Amygdala (tissue), 56 donors: ENCODE measurements at regions not wholly inside any gene's neighbourhood (a gene's known extent, or its start where the extent isn't known, plus 50 kb on each side); places are given as distances from the start of the nearest gene placed in this dataset.
A peak's percentile ranks its signal among the peaks of the same experiment; 100 is the strongest.
"Not testable (repeated sequence)": the region's sequence is repeated elsewhere in the genome, so short reads cannot be mapped to it uniquely, and the experiment has no call there.

Experiments used
- DNase-seq, 56 donors: peaks; one replicate each; lab custom pipeline; 2025; lab: John Stamatoyannopoulos, UW

- no peak for DNase-seq
These were observed 384.7 kb upstream of the NRP1 start for GRCh38 chr10:33719005-33719703.

DNA sequence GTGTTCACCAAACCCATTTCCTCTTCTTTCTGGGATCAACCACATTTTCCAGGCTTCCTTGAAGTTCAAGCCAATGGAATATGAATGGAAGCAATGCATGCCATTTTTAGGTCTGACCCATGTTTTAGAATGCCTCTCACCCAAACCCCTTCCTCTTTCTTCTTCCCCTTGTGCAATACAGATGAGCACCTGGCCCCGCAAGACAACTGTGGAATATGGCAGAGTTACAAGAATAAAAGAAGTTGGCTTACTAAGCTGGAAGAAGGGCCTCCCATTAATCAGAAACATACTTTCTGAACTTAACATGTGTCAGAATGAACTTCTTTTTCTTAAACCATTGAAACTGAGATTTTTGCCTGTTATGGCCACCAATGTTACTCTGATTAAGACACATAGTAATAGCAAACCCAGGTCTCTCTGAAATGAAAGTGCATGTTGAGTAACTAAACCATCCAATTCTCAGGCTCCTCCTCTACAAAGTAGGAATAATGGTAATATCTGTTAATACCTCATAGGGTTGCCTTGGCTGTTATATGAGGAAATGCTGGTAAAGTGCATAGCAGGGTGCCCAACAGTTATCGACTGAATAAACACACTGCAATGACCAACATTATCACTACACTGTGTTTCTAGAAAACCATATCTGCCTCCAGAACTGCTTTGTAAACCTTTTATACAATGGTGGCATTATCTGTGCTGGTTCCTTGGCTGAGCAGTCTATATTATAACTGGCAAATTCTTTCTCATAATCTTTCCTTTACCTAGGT is 382.2 kb upstream of the NRP1 start:
- no peak for DNase-seq

DNA sequence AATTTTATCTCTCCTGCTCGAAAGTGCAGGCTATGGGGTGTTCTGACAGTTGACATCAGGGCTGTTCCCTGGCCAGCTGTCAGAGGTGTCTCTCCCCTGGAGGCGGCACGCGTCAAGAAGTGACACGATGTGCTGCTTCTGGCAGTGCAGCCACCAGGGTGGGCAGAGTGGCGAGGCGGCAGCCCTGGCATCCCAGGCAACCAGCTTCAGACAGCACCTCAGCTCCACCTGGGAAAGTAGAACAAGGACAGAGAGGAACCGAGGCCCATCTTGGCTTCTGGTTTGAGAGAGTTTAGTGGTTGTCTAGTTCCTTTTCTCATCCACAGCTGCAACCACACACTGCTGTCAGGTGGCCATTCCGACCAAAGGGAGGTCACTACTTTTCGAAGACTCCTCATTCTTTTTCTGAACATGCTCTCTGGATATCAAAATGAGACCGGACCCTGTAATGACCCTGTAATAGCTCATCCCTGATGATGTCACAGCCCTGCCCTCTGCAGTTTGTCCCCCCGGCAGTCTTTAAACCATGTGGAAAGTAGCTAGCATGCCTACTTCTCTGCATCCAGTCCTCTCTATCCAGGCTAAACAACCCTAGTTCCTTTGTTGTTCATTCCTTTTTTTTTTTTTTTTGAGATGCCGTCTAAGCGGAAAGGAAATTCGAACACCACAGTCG is 381.0 kb upstream of the NRP1 start:
- DNase-seq: no peak

GRCh38 chr10:33712825-33713224 is 378.4 kb upstream of the NRP1 start:
- DNase-seq: no peak

DNA sequence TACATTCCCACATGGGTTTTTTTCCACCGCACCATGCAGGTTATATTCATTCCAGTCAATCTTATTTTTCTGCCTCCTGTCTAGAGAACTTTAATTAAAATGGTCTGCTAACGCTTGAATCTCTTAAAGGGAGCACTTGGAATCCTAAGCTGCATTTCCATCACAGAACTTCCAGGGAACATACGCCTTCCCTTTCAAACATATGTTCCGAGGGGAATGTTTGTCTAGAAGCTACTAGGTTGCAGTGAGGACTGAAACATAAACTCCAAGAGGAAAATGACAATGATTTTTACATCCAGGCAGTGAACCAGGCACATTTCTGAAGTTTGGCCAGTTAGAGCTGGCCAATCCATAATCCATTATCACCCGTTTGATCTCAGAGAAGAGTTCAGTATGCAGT is 375.5 kb upstream of the NRP1 start:
- DNase-seq: no peak

DNA sequence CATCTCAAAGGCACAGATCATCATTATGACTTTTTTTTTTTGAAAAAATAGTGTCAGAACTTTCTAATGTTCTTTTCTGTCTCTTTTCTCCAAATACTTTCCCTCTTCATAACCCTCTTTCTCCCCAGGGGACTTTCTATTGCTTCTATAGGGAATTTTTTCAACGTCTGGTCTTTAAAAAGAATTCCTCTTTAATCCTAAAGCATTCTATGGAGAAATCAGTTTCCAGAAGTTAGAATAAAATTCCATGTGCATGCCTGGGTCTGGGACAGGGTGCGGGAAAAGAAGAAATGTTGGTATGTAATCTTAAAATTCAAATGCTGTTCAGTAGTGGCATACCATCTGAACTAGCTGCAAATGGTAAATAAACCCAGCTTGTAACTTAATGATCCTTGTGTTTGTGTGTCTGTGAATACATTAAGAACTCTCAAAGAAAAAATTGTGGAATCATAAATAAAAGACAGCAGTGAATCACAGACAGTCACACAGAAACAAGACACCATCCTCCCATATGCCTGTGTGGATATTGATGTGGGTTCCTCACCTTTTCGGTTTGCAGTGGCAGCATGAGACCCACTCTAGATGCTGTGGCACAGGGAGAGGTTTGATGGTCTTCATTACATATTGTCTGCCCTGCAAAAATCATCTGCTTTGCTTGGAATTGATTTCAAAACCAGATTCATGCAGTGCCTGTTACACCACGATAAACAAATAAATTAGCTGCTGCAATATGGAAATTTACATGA is 374.7 kb upstream of the NRP1 start:
- DNase-seq: no peak

DNA sequence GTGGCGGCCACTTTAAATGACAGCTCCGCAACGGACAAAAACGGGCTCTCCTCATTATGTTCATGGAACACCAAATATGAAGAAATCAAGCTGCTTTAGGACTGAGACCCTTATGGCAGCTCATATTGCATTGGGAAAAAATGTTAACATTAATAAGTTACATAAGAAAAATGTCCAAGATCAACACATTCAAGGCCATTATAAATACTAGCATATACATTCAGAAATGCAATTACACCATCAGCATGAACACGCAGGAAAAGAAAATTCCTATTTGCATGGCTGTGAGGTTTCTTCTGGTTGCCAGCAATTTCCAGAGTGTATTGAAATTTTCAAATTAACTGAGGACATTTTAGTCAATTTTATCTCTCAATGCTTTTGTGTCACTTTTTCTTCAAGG is 374.1 kb upstream of the NRP1 start:
- DNase-seq: no peak

DNA sequence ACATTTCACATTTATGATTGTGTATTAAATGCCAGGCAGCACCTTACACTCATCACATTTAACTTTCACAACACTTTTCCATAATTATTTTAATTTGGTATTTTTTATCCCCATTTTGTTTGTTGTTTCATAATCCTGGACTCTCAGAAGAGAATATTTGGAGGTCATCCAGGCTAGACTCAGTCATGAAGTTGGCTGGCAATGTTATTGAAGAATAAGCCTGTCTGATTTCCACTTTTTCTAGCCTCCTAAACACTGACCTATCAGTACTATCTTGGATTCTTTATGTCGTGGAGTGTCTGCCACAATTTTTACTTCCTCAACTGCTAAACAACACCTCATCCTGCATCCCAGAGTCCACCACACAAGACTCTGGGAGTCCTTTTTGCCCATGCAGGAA is 372.3 kb upstream of the NRP1 start:
- no peak for DNase-seq

DNA sequence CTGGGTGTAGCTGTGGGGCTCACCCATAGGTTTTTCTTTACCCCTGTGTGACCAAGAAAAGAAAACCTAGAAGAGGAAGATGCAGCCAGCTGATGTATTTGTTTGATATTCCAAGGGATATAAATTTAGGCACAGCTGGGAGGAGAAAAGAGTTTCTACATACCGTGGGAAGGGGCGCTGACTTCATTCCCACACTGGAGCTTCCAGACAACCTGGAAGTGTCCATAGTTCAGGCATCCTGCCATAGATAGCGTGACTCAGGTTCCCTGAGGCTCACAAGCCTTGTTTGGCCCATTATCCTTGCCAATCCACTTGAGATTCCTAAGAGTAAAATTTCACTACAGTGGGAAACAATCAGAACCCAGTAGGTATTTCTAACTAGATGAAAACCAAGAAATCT is 371.7 kb upstream of the NRP1 start:
- no peak for DNase-seq

GRCh38 chr10:33704214-33704830 is 369.9 kb upstream of the NRP1 start:
- DNase-seq: no peak

- peak in 1 of 56 donors; percentile 7 for DNase-seq
These were observed 369.2 kb upstream of the NRP1 start for GRCh38 chr10:33703501-33704213.

DNA sequence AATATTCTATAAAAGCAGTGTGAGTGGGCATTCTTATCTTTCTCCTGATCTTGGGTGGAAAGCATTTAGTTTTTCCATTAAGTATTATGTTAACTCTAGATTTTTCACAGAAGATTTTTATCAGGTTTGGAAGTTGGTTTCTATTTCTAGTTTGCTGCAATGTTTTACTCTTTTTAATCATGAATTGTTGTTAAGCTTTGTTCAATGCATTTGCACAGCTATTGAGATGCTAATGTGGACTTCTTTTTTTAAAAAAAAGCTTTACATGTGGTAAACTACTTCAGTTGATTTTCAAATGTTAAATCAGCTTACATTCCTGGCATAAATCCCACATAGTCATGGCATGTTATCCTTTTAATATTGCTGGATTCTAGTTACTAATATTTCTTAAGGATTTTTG is 363.6 kb upstream of the NRP1 start:
- no peak for DNase-seq

- DNase-seq: no peak
These were observed 362.5 kb upstream of the NRP1 start for GRCh38 chr10:33697016-33697415.

DNA sequence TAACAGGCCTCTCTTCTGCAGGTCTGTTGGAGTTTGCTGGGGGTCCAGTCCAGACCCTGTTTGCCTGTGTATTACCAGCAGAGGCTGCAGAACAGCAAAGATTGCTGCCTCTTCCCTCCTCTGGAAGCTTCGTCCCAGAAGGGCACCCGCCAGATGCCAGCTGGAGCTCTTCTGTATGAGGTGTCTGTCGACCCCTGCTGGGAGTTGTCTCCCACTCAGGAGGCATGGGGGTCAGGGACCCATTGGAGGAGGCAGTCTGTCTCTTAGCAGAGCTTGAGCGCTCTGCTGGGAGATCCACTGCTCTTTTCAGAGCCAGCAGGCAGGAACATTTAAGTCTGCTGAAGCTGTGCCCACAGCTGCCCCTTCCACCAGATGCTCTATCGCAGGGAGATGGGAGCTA is 361.1 kb upstream of the NRP1 start:
- DNase-seq: no peak

DNA sequence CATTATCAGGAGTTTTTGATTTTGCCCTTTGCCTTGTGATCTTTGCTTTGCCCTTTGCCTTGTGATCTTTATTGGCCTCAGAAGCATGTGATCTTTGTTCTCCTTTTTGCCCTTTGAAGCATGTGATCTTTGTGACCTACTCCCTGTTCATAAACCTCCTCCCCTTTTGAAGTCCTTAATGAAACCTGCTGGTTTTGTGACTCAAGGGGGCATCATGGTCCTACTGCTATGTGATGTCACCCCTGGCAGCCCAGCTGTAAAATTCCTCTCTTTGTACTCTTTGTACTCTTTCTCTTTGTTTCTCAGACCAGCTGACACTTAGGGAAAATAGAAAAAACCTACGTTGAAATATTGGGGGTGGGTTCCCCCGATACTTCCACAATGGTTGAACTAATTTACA is 356.1 kb upstream of the NRP1 start:
- not testable (repeated sequence) for DNase-seq

GRCh38 chr10:33688506-33688905 is 354.0 kb upstream of the NRP1 start:
- DNase-seq: no peak

- no peak for DNase-seq
These were observed 349.7 kb upstream of the NRP1 start for GRCh38 chr10:33684211-33684611.

DNA sequence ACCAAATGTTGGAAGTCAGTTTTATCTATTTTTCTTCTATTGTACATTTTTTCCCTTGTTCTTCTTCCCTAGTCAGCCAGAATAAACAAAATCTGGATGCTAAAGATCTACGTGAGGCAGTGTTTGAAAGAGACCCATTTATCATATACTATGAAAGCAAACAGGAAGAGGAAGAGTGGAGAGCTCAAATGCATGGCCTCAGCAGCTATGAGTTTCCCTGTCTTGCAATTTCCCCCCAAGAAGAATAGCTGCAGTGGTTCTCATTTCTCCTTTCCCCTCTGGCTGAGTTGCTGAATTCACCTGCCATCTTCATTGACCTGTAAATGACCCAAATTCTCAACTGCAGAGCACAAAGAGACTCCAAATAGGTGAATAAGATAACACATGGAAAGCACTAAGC is 347.1 kb upstream of the NRP1 start:
- no peak for DNase-seq

DNA sequence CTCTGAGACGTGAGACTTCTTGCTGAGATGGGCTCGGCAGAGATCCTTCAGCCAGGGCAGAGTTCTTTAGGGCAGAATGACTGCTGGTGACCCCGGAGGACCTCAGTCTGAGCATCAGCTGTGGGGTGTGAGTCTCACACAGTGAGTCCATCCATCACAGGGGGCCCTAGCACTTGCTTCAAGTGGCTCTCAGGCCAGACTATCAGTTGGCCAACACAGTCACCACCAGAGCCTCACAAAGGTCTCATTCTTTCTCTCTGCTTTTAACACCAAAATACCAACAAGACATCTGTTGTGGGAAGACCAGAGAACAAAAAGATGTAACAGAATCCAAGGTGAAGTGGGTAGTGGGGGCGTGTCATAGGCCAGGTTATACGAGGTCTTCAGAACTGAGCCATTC is 345.6 kb upstream of the NRP1 start:
- DNase-seq: no peak
